SH-SY5Y (cell line): ENCODE measurements at regions not wholly inside any gene's neighbourhood (a gene's known extent, or its start where the extent isn't known, plus 50 kb on each side); places are given as distances from the start of the nearest gene placed in this dataset.

Source experiments
- GATA2 ChIP-seq: IDR thresholded peaks from 2 replicates; pipeline ENCODE4 v1.6.1; 2011; ENCODE audit warnings: mild to moderate bottlenecking, low read depth, low read length
- GATA3 ChIP-seq: IDR thresholded peaks from 2 replicates; pipeline ENCODE4 v1.6.1; 2011; ENCODE audit warnings: low read depth, mild to moderate bottlenecking, low read length, moderate library complexity

DNA sequence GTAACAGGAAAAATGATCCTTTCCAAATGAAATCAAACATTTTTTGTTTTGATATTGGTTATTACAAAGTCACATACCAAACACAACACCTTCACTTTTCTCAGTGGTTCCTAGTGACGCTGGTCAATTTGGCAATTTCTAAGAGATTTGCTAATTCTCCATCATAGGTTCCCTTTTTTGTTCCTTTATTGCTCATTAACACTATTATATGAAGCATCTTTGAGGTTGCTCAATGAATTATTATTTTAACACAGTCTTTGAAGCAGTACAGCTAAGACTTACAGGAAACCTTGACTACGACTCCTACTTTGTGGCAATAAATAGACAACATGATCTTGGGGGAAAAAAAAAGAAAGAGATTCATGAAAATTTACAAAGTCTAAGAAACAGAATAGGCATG lies 152.2 kb upstream of the VRK2 start:
- TF ChIP-seq GATA2 (no peak), GATA3 (no peak)

GRCh38 chr2:57897920-57898319 lies 148.7 kb upstream of the VRK2 start:
- TF ChIP-seq GATA3 (no peak), GATA2 (no peak)

- TF ChIP-seq GATA2 = no peak
- no peak for TF ChIP-seq GATA3
These were observed 146.7 kb upstream of the VRK2 start for GRCh38 chr2:57899898-57900297.

DNA sequence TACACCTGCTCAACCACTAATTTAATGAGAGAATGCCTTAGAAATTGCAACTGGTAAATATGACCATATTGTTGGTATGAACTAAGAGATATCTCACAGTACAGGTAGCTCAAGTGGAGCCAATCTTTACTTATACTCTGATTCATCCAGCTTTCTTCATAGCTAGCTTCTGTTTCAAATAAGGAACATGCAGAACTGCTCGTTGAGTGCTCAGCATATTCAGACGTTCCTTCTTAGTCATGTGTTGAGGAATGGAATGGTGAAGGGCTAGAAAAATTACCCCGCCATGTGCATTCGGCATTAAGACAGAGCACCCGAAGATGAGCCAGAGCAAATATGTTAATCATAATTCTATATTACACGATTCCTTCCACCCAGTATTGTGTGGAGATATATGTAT lies 144.0 kb upstream of the VRK2 start:
- TF ChIP-seq GATA3 (no peak), GATA2 (no peak)

- no peak for TF ChIP-seq GATA2
- no peak for TF ChIP-seq GATA3
These were observed 140.4 kb upstream of the VRK2 start for GRCh38 chr2:57906152-57906732.

DNA sequence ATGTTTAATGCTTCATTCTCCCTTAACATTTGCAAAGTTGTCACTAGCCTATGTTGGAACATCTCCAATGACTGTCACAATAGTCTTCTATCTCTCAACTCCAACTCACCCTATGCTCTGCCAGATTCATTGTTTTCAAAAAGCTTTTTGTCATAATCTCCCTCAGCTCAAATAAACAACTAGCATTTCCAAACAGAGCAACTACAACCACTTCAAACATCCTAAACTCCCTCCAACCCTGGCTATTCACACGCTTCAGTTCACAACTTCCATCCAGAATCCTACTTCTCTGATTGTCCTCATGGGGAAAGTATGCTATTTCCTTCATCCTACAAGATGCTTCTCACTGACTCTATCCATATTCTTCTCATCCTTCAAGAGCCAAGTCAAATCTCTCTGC lies 139.2 kb upstream of the VRK2 start:
- TF ChIP-seq GATA2 = no peak
- TF ChIP-seq GATA3 = no peak

- TF ChIP-seq GATA2 (no peak), GATA3 (no peak)
These were observed 137.9 kb upstream of the VRK2 start for GRCh38 chr2:57908736-57909161.

DNA sequence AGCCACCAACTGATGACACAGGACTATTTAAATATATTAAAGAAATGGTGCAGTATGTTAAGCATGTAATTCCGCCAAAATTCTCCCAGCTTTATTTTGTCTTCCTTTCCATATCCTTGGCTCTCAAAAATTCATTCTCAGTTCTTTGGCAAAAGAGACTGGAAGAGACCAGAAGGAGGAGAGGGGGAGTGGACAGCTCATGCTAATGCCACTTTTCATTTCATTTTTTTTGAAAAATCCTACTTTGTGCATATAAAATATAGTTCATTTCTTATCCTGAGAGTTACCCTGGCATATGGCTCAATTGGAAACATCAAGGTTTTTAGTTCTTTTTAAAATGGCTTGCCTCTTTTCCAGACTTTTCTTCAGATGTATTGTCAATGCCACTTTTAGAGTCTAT lies 128.5 kb upstream of the VRK2 start:
- no peak for TF ChIP-seq GATA3
- TF ChIP-seq GATA2 = no peak

- no peak for TF ChIP-seq GATA2
- no peak for TF ChIP-seq GATA3
These were observed 126.2 kb upstream of the VRK2 start for GRCh38 chr2:57920342-57920939.

DNA sequence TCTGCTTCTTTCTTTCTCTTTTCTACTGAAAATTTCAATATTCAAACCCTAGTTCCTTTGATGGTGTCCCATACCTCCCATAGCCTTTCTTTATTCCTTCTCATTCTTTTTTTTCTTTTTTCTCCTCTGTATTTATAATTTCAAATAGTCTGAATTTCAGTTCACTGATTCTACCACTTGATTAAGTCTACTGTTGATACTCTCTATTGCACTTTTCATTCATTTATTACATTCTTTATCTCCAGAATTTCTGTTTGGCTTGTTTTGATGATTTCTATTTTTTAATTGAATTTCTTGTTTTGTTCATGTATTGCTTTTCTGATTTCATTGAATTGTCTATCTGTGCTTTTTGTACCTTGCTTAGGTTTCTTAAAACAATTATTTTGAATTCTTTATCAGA lies 111.9 kb upstream of the VRK2 start:
- TF ChIP-seq GATA2 (no peak), GATA3 (no peak)

GRCh38 chr2:57936216-57936615 lies 110.4 kb upstream of the VRK2 start:
- TF ChIP-seq GATA3 = no peak
- TF ChIP-seq GATA2 = no peak

- no peak for TF ChIP-seq GATA3
- no peak for TF ChIP-seq GATA2
These were observed 109.2 kb upstream of the VRK2 start for GRCh38 chr2:57937456-57937855.

DNA sequence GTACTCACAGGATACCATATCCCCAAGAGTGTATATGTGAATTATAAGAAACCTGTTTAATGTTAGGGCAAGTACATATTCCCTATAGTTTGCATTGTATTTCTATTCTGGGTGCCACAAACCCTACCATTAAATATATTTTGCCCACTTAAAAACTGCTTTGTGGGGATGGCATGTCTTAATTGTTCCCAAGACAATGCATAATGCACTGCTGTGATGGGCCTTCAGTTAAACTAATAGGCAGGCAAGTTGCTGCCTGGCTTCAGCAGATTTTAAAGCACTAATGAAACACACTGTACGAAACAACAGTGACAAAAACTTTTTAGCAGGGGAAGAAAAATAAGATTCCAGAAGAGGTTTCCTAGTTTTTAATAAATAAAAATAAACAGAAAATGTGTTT lies 104.8 kb upstream of the VRK2 start:
- TF ChIP-seq GATA2 (no peak), GATA3 (no peak)

DNA sequence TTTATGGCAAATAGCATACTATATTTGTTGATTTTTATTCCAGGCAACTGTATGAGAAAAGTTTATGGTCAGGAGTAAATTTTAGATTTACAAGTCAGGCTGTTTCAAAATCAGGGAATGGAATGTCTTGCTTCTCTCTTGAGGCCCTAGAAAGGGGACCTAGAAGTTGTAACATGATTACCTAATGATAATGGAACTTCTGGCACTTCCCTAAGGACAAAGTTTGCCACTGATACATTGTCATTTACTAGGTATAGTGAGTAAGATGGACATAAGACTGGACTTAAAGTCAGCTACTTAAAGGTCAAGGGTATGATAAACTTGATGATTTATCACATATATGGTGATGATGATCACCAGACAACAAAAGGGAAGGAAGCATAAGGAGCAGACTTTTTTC lies 103.3 kb upstream of the VRK2 start:
- TF ChIP-seq GATA3 = no peak
- no peak for TF ChIP-seq GATA2

GRCh38 chr2:57947398-57947797 lies 99.2 kb upstream of the VRK2 start:
- TF ChIP-seq GATA2 (no peak), GATA3 (no peak)

GRCh38 chr2:57954020-57954419 lies 92.6 kb upstream of the VRK2 start:
- TF ChIP-seq GATA3 = no peak
- no peak for TF ChIP-seq GATA2
